Astrocyte (in vitro differentiated cells and primary cell): ENCODE measurements at regions not wholly inside any gene's neighbourhood (a gene's known extent, or its start where the extent isn't known, plus 50 kb on each side); places are given as distances from the start of the nearest gene placed in this dataset.
"Not testable (repeated sequence)": the region's sequence is repeated elsewhere in the genome, so short reads cannot be mapped to it uniquely, and the experiment has no call there.

Experiments used
- CTCF ChIP-seq: IDR thresholded peaks from 2 replicates; pipeline ENCODE4 v1.5.1; 2011; ENCODE audit warnings: low read depth, mild to moderate bottlenecking, inconsistent platforms, low read length, moderate library complexity; ENCODE audit not compliant: insufficient read depth
- EZH2 ChIP-seq: IDR thresholded peaks from 2 replicates; pipeline ENCODE4 v1.6.1; 2012; ENCODE audit warnings: mild to moderate bottlenecking, low read length, inconsistent platforms; ENCODE audit not compliant: insufficient read depth

GRCh38 chr4:72884225-72884624 lies 185.3 kb downstream of the COX18 start:
- TF ChIP-seq CTCF, EZH2: not testable (repeated sequence)
